Neural crest cell (in vitro differentiated cells): ENCODE measurements at regions not wholly inside any gene's neighbourhood (a gene's known extent, or its start where the extent isn't known, plus 50 kb on each side); places are given as distances from the start of the nearest gene placed in this dataset.

Experiments used
- DNase-seq: peaks from one replicate; pipeline ENCODE4 v3.0.0; 2021; ENCODE audit warnings: low read depth, mixed read lengths, low spot score
- H3K27ac Mint-ChIP-seq: one replicate; pipeline ENCODE4 v1.8.0; 2021; ENCODE audit warnings: mild to moderate bottlenecking, mixed read lengths; ENCODE audit not compliant: unreplicated experiment
- H3K27me3 Mint-ChIP-seq: 2 replicates; pipeline ENCODE4 v1.8.0; 2021; ENCODE audit warnings: low read depth, mild to moderate bottlenecking, mixed read lengths
- H3K36me3 Mint-ChIP-seq: 2 replicates; pipeline ENCODE4 v1.8.0; 2021; ENCODE audit warnings: low read depth, mild to moderate bottlenecking, mixed read lengths
- H3K4me1 Mint-ChIP-seq: 2 replicates; pipeline ENCODE4 v1.8.0; 2021; ENCODE audit warnings: mixed read lengths
- H3K4me3 Mint-ChIP-seq: one replicate; pipeline ENCODE4 v1.8.0; 2021; ENCODE audit warnings: mild to moderate bottlenecking, mixed read lengths
- H3K9me3 Mint-ChIP-seq: 2 replicates; pipeline ENCODE4 v1.8.0; 2021; ENCODE audit warnings: mixed read lengths
- CTCF ChIP-seq: fragments of 200-600 bp; sonication (generic); conservative IDR thresholded peaks from 2 replicates; pipeline ENCODE4 v1.5.0; 2021; ENCODE audit warnings: antibody characterized with exemption, mild to moderate bottlenecking

- no peak overlapping the region for H3K27ac Mint-ChIP-seq
- no peaks in the 10 kb centered on the region for H3K36me3 Mint-ChIP-seq
- no peak for TF ChIP-seq CTCF
- H3K4me3 Mint-ChIP-seq, result no peak overlapping the region
- no peaks in the 10 kb centered on the region for H3K4me1 Mint-ChIP-seq
- DNase-seq, result no peak
- peaks cover 13% of the 10 kb centered on the region for H3K27me3 Mint-ChIP-seq
- peaks cover 2% of the 10 kb centered on the region for H3K9me3 Mint-ChIP-seq
Observed at GRCh38 chr14:34262127-34262910, 199.7 kb downstream of the SPTSSA start.

DNA sequence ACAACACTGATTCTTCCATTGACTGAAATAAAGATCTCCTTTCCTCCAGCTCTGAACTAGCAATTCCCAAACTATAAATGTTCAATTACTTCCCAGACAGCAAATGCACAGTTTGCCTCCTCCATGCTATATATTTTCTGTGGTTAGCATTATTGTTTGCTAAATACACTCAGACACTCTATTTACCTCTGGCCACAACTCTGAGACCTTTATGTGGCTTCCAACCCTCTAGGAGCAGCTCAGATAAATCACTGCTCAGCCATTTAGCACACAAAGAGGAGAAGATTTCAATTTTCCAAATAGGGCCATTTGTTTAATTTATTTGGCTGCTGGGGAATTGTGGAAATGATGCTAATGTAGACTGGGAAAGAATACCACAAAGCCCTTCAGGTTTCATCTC is 202.0 kb downstream of the SPTSSA start:
- Mint-ChIP-seq H3K9me3 (peaks cover 2% of the 10 kb centered on the region), H3K4me3 (no peak overlapping the region), H3K36me3 (no peaks in the 10 kb centered on the region), H3K27me3 (peaks cover 13% of the 10 kb centered on the region), H3K4me1 (no peaks in the 10 kb centered on the region), H3K27ac (no peak overlapping the region)
- DNase-seq, result no peak
- TF ChIP-seq CTCF, result no peak

- Mint-ChIP-seq H3K27ac (no peak overlapping the region), H3K36me3 (no peaks in the 10 kb centered on the region), H3K9me3 (peaks cover under 1% of the 10 kb centered on the region), H3K4me3 (no peak overlapping the region), H3K27me3 (peaks cover 13% of the 10 kb centered on the region), H3K4me1 (no peaks in the 10 kb centered on the region)
- DNase-seq, result no peak
- no peak for TF ChIP-seq CTCF
Observed at GRCh38 chr14:34258318-34258717, 203.7 kb downstream of the SPTSSA start.

GRCh38 chr14:34257505-34257904 is 204.5 kb downstream of the SPTSSA start:
- Mint-ChIP-seq H3K4me3 (no peak overlapping the region), H3K9me3 (no peaks in the 10 kb centered on the region), H3K36me3 (no peaks in the 10 kb centered on the region), H3K4me1 (peaks cover under 1% of the 10 kb centered on the region), H3K27me3 (peaks cover 13% of the 10 kb centered on the region), H3K27ac (no peak overlapping the region)
- no peak for TF ChIP-seq CTCF
- no peak for DNase-seq

GRCh38 chr14:34256223-34256622 is 205.8 kb downstream of the SPTSSA start:
- H3K4me1 Mint-ChIP-seq, result peaks cover 13% of the 10 kb centered on the region
- DNase-seq, result no peak
- H3K4me3 Mint-ChIP-seq, result no peak overlapping the region
- peaks cover 9% of the 10 kb centered on the region for H3K27me3 Mint-ChIP-seq
- H3K27ac Mint-ChIP-seq, result no peak overlapping the region
- H3K9me3 Mint-ChIP-seq, result no peaks in the 10 kb centered on the region
- no peaks in the 10 kb centered on the region for H3K36me3 Mint-ChIP-seq
- no peak for TF ChIP-seq CTCF
